ENCODE measurements at regions not wholly inside any gene's neighbourhood (a gene's known extent, or its start where the extent isn't known, plus 50 kb on each side); places are given as distances from the start of the nearest gene placed in this dataset.

GRCh38 chr3:1824359-1824758, 274.3 kb upstream of the CNTN4 start:
- no peak overlapping the region for H3K27ac ChIP-seq (ENCODE audit: low read depth, low read length)
- POLR2A ChIA-PET, result no interaction called here

GRCh38 chr3:1828519-1828918, 270.1 kb upstream of the CNTN4 start:
- no peak for TF ChIP-seq CTCF (IDR thresholded peaks at IDR 0.05; ENCODE audit: low read depth, low read length)
- no peak for DNase-seq (ENCODE audit: low read depth, low spot score)
- Histone ChIP-seq H3K4me3 (ENCODE audit: low read depth, low read length) (no peak overlapping the region), H3K9me3 (ENCODE audit: control insufficient read depth, insufficient read depth, low read length) (no peaks in the 10 kb centered on the region), H3K27me3 (ENCODE audit: control insufficient read depth, insufficient read depth, low read length) (no peaks in the 10 kb centered on the region), H3K27ac (ENCODE audit: low read depth, low read length) (no peak overlapping the region)
- ChIA-PET POLR2A (no interaction called here), CTCF (interaction anchor here (0.6 kb wide), 1 partner anchor 568 kb away, joined by 3 read pairs; no protein-coding TSS in a partner anchor)

More at GRCh38 chr3:1824359-1824758, 274.3 kb upstream of the CNTN4 start:
- H3K9me3 ChIP-seq (ENCODE audit: control insufficient read depth, insufficient read depth, low read length), result peaks cover 4% of the 10 kb centered on the region; the same call in 1 of the 2 replicates
- no peaks in the 10 kb centered on the region for H3K27me3 ChIP-seq (ENCODE audit: control insufficient read depth, insufficient read depth, low read length)
- H3K4me3 ChIP-seq (ENCODE audit: low read depth, low read length), result no peak overlapping the region
- DNase-seq (ENCODE audit: low read depth, low spot score), result no peak
- CTCF ChIA-PET, result no interaction called here
- no peak for TF ChIP-seq CTCF (IDR thresholded peaks at IDR 0.05; ENCODE audit: low read depth, low read length)

- no peak overlapping the region for H3K27ac ChIP-seq (ENCODE audit: low read depth, low read length)
- ChIA-PET CTCF (no interaction called here), POLR2A (no interaction called here)
- no peak for DNase-seq (ENCODE audit: low read depth, low spot score)
- H3K9me3 ChIP-seq (ENCODE audit: control insufficient read depth, insufficient read depth, low read length), result no peaks in the 10 kb centered on the region
- no peak overlapping the region for H3K4me3 ChIP-seq (ENCODE audit: low read depth, low read length)
- H3K27me3 ChIP-seq (ENCODE audit: control insufficient read depth, insufficient read depth, low read length), result no peaks in the 10 kb centered on the region
- no peak for TF ChIP-seq CTCF (IDR thresholded peaks at IDR 0.05; ENCODE audit: low read depth, low read length)
These were observed 267.8 kb upstream of the CNTN4 start for GRCh38 chr3:1830851-1831250.

- Histone ChIP-seq H3K4me3 (ENCODE audit: low read depth, low read length) (no peak overlapping the region), H3K27ac (ENCODE audit: low read depth, low read length) (no peak overlapping the region), H3K9me3 (ENCODE audit: control insufficient read depth, insufficient read depth, low read length) (no peaks in the 10 kb centered on the region), H3K27me3 (ENCODE audit: control insufficient read depth, insufficient read depth, low read length) (no peaks in the 10 kb centered on the region)
- ChIA-PET POLR2A (no interaction called here), CTCF (no interaction called here)
- no peak for DNase-seq (ENCODE audit: low read depth, low spot score)
- TF ChIP-seq CTCF (IDR thresholded peaks at IDR 0.05; ENCODE audit: low read depth, low read length), result no peak
These were observed 266.3 kb upstream of the CNTN4 start for GRCh38 chr3:1832395-1832794.

GRCh38 chr3:1843111-1843510, 255.6 kb upstream of the CNTN4 start:
- H3K27me3 ChIP-seq (ENCODE audit: control insufficient read depth, insufficient read depth, low read length), result no peaks in the 10 kb centered on the region
- no peak overlapping the region for H3K27ac ChIP-seq (ENCODE audit: low read depth, low read length)
- CTCF ChIA-PET, result no interaction called here
- POLR2A ChIA-PET, result no interaction called here
- no peak for DNase-seq (ENCODE audit: low read depth, low spot score)
- TF ChIP-seq CTCF (IDR thresholded peaks at IDR 0.05; ENCODE audit: low read depth, low read length), result no peak
- no peaks in the 10 kb centered on the region for H3K9me3 ChIP-seq (ENCODE audit: control insufficient read depth, insufficient read depth, low read length)
- no peak overlapping the region for H3K4me3 ChIP-seq (ENCODE audit: low read depth, low read length)
